EL (cell line): ENCODE measurements at regions not wholly inside any gene's neighbourhood (a gene's known extent, or its start where the extent isn't known, plus 50 kb on each side); places are given as distances from the start of the nearest gene placed in this dataset.
"Not testable (repeated sequence)": the region's sequence is repeated elsewhere in the genome, so short reads cannot be mapped to it uniquely, and the experiment has no call there.

ENCODE experiments used
- DNase-seq: peaks from one replicate; pipeline ENCODE4 v3.0.0-alpha.2; 2016

GRCh38 chr6:78597966-78598365 lies 269.4 kb upstream of the IRAK1BP1 start:
- no peak for DNase-seq

- peak; percentile 99 for DNase-seq
These were observed 268.4 kb upstream of the IRAK1BP1 start for GRCh38 chr6:78598966-78599365.

- peak; percentile 69 for DNase-seq
These were observed 267.8 kb upstream of the IRAK1BP1 start for GRCh38 chr6:78599526-78599925.

- peak; percentile 88 for DNase-seq
These were observed 261.4 kb upstream of the IRAK1BP1 start for GRCh38 chr6:78605909-78606446.

GRCh38 chr6:78607189-78607588 lies 260.2 kb upstream of the IRAK1BP1 start:
- DNase-seq: peak; percentile 62

- DNase-seq: no peak
These were observed 256.2 kb upstream of the IRAK1BP1 start for GRCh38 chr6:78611102-78611620.

- peak; percentile 23 for DNase-seq
These were observed 255.4 kb upstream of the IRAK1BP1 start for GRCh38 chr6:78611886-78612480.

- no peak for DNase-seq
These were observed 252.4 kb upstream of the IRAK1BP1 start for GRCh38 chr6:78614961-78615360.

GRCh38 chr6:78615430-78615904 lies 251.9 kb upstream of the IRAK1BP1 start:
- peak; percentile 37 for DNase-seq

- peak; percentile 39 for DNase-seq
These were observed 248.4 kb upstream of the IRAK1BP1 start for GRCh38 chr6:78618970-78619369.

- no peak for DNase-seq
These were observed 243.8 kb upstream of the IRAK1BP1 start for GRCh38 chr6:78623554-78623953.

GRCh38 chr6:78629154-78629721 lies 238.1 kb upstream of the IRAK1BP1 start:
- peak; percentile 44 for DNase-seq

GRCh38 chr6:78629836-78630235 lies 237.5 kb upstream of the IRAK1BP1 start:
- no peak for DNase-seq

- no peak for DNase-seq
These were observed 235.4 kb upstream of the IRAK1BP1 start for GRCh38 chr6:78631976-78632375.

GRCh38 chr6:78639111-78640110 lies 227.9 kb upstream of the IRAK1BP1 start:
- DNase-seq: no peak

- not testable (repeated sequence) for DNase-seq
These were observed 223.4 kb upstream of the IRAK1BP1 start for GRCh38 chr6:78643976-78644375.

- DNase-seq: not testable (repeated sequence)
These were observed 220.6 kb upstream of the IRAK1BP1 start for GRCh38 chr6:78646542-78647415.

GRCh38 chr6:78665819-78666218 lies 201.5 kb upstream of the IRAK1BP1 start:
- not testable (repeated sequence) for DNase-seq

GRCh38 chr6:78666764-78667163 lies 200.6 kb upstream of the IRAK1BP1 start:
- no peak for DNase-seq

- DNase-seq: no peak
These were observed 197.2 kb upstream of the IRAK1BP1 start for GRCh38 chr6:78670156-78670555.

GRCh38 chr6:78670802-78671201 lies 196.5 kb upstream of the IRAK1BP1 start:
- DNase-seq: no peak
